HG03442 (cell line): ENCODE measurements at regions not wholly inside any gene's neighbourhood (a gene's known extent, or its start where the extent isn't known, plus 50 kb on each side); places are given as distances from the start of the nearest gene placed in this dataset.

Source experiments
- ATAC-seq: cut with Tn5 transposase; IDR thresholded peaks from one replicate; pipeline ENCODE4 v1.9.1; 2021; ENCODE audit warnings: mild to moderate bottlenecking, moderate library complexity; ENCODE audit not compliant: unreplicated experiment

DNA sequence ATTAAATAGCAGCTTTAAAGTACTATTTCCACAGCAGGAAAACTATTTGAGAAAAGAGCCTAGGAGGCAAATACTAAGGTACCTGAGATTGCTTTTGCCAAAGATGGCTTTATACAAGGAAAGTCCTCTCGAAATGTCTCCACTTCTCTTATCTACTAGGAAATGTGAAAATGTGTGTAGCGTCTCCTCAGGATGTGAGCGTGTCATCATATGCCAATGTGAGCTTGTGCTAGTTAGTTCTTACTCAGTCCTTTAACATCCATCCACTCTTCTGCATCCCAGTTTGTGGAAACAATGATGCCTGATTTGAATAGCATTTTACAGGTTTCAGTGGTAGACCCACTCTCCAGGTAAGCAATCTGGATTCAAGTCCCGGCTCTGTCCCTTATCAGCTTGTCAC is 421.0 kb downstream of the DYNC2H1 start:
- no peak for ATAC-seq

DNA sequence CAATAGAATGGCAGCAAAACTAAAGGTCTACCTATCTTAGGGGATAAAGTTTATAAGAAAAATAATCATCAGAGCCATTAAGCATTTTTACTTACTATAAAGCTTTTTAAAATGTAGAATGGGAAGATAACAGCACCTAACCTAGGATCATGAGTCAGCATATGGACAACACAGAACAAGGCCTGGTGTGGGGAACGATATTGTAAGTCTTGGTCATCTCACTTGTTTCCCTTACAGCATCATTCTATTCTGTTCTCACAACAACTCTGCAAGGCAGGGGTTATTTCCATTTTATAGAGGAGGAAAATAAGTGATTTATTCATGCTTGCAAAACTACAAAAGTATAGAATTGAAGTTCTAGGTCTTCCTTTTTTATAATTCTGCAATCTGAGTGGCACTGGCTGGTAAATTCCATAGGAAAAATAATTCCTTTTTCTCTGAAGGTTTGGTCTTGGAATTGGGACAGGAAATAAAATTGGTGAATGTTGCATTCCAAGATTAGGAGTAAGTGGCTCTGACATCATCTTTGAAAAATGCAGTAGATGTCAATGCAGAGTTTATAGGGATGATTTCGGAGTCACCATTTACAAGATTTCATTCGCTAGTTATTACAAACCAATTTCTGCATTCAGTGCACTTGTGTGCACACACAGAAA is 423.0 kb downstream of the DYNC2H1 start:
- no peak for ATAC-seq

DNA sequence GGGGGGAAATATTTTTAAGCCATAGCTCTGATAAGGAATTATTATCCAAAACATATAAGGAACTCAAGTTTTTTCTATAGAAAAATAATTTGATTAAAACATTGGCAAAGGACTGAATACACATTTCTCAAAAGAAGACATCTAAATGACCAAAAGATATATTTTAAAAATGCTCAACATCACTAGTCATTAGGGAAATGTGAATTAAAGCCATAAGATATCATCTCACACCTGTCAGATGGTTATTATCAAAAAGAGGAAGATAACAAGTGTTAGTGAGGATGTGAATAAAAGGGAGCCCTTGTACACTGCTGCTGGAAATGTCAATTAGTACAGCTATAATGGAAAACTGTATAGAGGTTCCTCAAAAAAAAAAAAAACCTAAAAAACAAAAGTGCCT is 425.0 kb downstream of the DYNC2H1 start:
- no peak for ATAC-seq

DNA sequence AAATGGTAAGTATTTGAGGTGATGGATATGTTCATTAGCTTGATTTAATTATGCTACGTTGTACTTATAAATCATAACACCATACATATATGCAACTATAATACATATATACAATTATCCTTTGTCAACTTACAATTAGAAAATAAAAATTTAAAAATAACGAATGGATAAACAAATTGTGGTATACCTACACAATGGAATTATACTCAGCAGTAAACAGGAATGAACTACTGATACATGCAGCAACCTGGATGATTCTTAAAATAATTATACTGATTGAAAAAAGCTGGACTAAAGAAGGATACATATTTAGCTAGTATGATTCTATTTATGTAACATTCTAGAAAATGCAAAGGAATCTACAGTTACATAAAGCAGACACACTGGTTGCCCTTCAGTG is 425.7 kb downstream of the DYNC2H1 start:
- ATAC-seq, result no peak

DNA sequence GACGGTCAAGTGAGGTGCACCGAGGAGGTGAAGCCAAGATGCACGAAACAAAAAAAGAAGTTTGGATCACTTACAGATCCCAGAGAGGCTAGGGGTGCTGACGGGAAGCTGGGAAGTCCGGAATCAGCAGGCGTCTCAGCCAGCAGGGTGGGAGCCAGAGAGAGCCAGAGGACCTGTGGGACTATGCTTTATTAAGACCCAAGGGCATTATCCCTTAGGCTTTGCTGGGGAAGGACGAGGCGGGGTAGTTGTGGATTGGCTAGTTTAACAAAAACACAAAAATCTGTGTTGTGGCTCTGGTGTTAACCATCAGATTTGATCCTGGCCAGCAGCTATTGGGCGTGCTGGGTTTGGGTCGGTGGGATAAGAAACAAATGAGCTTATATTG is 427.1 kb downstream of the DYNC2H1 start:
- ATAC-seq, result no peak

DNA sequence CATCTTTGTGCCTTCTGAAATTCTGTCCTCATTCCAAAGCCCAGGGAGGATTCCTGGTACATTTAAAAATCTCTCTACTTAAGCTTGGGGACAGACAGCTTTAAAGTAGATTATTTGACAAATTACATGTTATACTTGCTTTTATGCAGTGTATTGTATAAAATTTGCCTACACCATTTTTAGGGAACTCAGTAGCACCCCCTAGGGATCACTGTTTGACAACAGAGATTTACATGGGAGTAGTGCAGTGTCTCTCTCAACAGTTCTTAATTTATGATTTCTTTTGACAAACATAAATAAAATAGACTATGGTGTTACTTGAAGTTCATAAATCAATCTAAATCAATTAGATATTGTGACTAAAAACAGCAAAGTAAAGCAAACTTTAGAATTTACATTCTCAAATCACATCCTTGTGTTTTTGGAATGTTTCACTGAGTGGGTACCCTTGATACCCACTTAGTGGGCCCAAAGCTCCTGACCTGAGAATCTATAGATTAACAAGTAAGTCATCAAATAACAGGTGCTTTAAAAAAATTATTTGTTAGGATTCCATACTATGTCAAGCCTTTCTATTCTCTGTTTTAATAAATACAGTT is 428.8 kb downstream of the DYNC2H1 start:
- ATAC-seq, result no peak

DNA sequence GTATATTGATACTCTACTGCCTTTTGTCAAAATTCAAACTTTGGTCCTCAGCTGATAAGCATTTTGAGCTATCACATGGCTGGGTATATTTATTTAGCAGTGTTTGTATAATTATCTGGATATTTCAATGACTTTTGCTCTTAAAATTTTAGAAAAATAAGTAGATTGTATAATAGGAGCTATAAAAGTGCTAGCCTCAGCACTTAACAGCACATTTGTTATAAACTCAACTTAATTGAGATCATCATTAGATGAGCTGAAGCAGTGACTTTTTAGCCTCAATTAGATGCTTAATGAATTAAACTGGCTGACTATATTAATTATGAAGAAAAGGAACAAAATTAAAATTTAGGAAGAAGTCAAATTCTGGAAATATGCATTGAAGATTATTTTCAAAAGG is 429.9 kb downstream of the DYNC2H1 start:
- ATAC-seq, result no peak

DNA sequence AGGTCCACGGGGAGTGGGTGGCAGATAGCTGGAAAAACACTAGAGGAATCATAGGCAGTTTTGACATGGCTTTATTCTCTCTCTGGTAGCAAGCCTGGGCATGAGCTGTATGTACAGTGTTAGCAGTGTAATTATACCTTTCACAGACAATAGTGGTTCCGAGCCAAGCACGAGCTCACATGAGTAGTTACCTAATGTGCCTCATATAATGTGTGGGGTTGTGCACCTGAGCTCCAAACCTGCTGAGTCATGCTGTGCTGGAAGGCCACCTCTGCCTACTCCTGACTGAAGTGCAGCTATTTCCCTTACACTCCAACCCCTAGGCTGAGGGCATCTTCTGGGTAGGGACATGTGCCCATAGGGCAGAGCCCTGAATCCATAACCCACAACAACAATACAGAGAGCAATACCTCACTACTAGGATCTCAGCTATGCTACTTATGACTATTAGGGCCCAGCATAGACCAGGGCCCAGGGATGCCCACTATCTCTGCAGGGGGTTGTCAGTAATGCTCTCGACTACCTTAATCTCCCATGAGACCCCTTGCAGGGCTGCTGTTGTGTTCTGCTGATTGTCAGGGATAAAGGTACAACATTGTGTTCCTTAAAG is 432.1 kb downstream of the DYNC2H1 start:
- ATAC-seq, result no peak

DNA sequence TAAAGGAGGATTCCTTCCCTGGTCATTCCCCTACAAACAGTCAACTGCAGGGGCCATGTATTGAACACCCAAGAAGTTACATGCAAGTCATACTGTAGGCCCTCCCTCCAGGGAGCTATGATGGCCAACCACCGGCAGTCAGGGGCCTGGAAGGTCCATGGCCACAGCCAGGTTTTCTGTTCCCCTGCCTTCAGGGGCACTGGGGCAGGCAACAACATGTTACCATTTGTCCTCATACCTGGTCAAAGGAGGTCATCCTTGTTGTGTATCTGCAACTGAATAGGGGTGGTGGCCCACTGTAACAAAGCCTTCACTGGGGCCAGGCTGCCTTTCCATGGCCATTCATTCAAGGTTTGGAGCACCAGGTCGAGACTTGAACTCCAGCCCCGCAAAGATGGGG is 433.6 kb downstream of the DYNC2H1 start:
- no peak for ATAC-seq

DNA sequence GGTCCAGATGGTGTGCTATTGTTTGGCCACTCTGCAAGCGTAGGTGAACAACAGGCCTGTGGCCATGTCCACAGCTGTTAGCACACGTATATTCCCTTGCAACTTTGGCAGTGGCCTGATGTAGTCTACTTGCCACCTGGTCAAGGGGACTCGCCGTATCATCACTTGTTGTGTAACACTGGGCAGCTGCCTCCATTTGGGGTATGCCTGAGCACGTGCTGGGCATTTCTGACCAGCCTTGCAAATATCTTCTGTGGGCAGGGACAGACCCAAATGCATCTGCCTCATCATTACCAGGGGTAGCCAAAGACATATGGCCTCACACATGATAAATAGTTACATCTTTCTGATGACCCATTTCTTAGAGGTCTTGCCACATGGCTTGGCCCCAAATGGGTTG is 434.2 kb downstream of the DYNC2H1 start:
- no peak for ATAC-seq

DNA sequence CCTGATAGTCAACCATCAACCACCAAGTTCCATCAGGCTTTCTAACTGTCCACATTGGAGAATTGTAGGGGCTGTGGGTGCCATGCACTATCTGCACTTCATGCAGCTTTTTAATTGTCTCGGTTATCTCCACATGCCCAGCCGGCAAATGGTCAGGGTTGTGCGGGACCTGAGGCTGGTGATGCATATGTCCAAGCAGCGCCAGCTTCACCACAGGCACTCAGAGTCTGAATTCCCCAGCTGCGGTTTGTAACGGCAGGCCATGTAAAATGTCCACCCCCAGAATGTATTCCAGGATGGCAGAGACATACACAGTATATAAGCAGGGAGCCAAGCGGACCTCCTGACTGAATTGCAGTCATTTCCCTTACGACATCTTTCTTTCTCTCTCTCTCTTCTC is 435.6 kb downstream of the DYNC2H1 start:
- ATAC-seq, result no peak

DNA sequence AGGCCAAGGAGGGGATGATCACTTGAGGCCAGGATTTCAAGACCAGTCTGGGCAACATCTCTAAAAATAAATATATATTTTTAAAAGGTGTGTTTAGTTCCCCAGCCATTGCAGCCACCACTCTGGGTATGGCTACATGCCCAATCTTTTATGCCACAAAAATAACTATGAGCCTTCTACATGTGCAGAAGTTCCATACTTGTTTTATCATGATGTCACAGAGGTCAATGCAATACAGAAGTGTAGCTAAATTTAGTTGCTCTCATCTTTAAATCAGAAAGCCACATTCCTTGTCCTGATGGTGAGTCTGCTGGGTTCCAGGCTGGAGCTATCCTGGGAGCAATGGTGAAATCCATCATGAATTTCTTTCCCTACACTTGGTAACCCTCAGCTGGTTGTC is 436.3 kb downstream of the DYNC2H1 start:
- no peak for ATAC-seq

DNA sequence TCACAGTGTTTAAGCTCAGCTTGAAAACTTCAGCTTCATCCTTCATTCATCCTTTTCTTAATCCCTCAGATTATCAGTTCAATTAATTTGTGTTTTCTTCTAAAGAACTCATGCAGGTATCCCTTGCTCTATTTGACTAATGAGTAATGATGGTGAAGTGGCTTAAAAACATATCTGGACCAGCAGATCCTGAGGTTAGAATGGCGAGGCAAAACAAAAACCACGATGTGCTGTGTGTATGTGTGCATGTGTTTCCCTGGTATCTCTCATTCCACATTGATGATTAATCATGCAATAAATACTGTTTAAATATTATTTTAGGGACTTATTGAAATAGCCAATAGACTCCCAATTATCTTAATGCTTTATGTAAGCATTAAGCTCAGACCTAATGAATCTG is 437.0 kb downstream of the DYNC2H1 start:
- no peak for ATAC-seq

DNA sequence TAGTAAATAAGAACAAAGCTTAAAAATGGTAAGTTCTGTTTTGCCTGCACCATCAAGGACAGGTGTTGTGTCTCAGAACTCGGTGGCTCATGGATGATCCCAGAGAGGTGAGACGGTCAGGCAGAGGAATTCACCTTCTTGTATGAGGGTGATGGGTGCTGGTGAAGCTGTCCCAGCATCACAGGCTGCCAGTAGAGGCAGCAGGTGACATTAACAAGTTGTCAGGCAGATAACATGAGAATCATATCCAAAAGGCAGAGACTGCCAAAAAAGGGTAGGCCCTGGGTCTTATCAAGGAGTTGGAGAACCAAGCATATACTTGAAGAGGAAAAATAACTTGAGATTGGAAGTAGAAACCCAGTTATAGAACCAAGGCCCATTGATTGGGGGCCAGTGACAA is 437.8 kb downstream of the DYNC2H1 start:
- ATAC-seq, result no peak

DNA sequence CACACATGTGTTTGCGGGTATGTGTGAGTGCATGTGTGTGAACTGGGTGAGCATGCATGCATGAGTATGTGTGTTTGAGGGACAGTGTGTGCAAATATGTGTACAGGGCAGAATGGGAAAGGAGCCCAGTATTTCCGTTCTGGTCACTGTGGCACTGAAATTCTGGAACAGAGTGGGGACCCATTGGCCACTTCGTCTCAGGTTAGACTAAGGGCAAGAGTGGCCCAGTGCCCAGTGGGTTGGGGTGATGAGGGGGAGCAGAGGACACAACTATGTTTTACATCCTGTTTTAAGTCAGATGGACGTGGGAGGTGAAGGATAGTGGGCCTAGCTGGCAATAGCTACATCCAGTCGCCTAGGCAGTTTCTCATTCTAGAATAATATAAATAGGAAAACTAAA is 438.5 kb downstream of the DYNC2H1 start:
- ATAC-seq, result no peak

DNA sequence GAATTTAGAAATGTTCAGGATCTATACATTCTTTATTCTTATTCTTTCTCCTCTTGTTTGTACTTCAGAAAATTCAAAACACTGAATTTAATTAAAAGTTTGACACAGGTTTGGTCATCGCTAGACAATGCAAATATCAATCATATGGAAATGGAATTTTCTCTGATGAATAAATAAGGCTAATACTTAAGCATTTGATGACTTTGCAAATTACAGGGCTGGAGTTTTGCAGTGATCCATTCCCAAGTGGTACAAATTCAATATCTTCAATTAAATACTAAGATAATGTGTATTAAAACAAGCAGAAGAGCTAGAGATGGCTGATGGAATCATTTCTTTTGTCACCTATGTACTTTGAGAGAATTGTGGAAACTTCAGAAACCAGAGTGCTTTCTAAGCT is 439.6 kb downstream of the DYNC2H1 start:
- ATAC-seq, result no peak

DNA sequence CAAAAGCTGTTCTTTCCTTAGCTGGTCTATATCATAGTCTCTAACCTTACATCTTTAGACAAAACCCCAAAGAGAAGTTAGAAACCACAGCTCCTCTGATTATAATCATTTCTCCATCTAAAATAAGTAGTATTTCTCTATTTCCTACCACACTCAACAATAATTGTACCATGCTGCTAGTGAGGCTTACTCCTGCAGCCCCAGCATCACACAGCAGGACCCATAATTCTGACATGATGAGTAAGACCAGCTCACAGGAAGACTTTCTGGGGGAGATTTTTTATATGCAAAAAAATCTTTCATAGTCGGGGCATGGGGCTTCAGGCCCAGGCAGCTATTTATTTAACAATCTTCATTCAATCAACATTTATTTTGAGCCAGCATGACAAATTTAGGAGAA is 441.6 kb downstream of the DYNC2H1 start:
- no peak for ATAC-seq

DNA sequence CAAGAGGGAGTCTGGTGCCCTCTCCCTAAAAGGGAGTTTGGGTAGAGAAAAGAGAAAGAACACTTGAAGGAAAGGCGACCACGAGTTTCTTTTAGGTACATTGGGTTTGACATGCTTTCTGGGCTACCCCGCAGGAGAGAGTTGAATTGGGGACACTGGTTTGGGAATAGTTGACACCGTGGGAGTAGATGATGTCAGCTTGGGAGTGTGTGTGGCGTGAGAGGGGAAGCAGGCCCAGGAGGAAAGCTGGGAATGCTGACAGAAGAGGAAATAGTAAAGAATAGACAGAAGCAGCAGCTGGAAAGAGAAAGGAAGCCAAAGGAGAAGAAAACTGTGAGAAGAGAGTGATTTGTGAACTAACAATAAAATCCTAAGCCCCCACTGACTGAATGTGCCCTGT is 442.9 kb downstream of the DYNC2H1 start:
- no peak for ATAC-seq

DNA sequence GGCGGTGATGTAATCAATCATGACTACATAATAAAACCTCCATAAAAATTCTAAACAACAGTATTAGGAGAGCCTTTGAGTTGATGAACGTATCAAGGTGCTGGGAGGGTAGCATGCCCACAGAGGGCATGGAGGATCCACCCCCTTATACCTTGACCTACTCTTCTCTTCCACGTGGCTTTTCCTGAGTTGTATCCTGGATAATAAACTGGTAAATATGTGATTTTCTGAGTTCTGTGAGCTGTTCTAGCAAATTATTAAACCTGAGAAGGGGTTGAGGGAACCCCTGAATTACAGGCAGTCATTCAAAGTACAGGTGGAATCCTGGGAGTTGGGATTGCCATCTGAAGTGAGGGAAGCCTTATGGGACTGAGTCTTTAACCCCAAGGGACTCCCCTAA is 446.9 kb downstream of the DYNC2H1 start:
- ATAC-seq, result no peak

DNA sequence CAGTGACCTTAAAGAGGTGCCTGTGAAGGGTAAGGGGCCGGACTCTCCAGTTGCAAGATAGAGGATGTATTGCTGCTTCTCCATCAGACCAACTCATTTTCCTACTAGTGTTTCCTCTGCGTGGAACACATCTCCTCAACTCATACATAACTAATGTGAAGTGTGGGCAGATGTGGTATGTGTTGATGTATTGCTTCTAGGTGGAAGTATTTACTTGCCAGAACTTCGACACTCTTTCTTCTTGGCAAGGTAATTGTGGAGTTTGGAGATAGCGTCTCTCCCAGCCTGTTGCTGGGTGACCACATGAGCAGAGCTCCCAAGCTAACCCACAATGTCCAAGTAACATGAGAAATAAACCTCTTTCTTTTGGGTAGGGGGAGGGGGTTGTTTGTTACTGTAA is 456.9 kb downstream of the DYNC2H1 start:
- ATAC-seq, result no peak

DNA sequence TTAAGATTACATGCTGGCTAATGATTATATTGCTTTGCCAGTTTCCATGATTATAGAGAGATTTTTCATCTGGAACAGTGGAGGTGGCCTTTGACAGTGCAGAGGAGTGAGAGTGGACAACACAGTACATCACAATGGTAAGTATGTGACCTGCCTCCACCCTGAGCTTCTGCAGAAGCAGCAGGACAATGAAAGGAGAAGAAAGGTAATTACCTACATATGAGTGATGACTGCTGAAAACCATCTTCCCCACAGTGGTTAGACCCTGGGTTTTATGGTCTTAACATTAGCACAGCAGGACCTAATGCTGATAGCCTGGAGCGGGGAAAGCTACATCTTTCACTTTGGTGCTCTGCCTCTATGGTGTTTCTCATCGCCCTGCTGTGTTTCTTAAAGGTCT is 454.7 kb upstream of the DDI1 start:
- ATAC-seq, result no peak

DNA sequence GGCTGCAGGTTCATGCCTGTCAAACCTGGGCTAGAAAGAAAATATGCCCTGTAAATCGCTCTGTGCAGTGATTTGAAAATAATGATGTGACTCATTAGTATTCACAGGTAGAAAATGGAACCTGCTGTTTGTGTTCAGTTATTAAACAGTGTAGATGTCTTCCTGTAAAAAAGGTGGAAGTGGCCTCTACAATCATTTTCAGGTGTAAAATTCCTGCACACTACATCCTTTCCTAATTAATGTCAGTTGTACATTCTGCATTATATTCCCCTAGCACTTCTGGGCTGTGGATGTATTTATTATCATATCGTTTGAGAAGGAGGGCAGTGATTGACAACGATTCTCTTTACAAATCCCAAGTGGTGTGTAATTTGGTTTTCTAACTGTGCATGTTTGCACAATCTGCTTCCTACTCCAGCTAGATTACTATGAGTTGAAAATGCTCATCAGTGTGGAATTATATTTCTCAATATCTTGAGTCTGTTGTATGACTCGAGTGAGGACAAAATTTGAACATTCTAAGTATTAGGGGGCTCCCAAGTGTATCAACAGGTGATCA is 454.0 kb upstream of the DDI1 start:
- ATAC-seq, result no peak
